ENCODE measurements at regions not wholly inside any gene's neighbourhood (a gene's known extent, or its start where the extent isn't known, plus 50 kb on each side); places are given as distances from the start of the nearest gene placed in this dataset.

DNA sequence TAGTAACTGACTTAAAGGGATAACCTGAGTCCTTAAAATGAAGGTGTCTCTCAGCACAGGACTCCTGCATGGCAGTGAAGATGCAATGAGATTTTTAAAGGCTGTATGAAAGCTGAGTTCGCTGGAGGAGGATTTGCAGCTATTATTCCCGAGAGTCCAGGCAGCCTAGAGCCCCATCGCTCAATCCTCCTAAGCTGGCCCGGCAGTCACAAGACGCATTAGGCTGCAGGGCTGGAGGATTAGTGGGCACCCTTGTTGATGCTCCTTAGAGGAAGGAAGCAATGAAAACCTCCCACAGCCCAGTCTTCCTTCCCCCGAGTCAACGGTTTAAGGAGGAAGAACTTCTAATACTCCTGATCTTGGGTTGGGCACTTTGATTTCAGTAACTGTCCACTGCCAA, 239.5 kb downstream of the EFNB2 start (continued):
- TF ChIP-seq, protein P1, sequence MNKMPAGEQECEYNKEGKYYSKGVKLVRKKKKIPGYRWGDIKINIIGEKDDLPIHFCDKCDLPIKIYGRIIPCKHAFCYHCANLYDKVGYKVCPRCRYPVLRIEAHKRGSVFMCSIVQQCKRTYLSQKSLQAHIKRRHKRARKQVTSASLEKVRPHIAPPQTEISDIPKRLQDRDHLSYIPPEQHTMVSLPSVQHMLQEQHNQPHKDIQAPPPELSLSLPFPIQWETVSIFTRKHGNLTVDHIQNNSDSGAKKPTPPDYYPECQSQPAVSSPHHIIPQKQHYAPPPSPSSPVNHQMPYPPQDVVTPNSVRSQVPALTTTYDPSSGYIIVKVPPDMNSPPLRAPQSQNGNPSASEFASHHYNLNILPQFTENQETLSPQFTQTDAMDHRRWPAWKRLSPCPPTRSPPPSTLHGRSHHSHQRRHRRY (tag by site-specific recombination; IDR thresholded peaks at IDR 0.05), result no peak
- no peak for TF ChIP-seq ZSCAN23 (tag by site-specific recombination; IDR thresholded peaks at IDR 0.05)

DNA sequence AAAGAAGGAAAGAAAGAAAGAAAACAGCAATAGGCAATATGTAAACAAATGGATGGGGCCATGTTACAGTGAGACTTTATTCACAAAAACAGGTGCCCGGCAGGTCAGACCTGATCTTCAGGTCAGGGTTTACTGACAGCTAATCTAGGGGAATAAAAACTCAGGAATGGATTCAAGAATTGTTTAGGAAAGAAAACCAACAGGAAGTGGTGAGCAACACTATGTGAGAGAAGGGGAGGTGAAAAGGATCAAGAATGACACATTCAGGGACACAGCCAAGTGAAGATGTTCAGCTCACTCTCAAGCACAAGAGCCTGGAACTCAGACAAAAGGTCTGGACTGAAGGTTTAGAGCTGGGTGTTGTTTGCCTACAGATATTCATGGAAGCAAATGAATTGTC, 244.5 kb downstream of the EFNB2 start:
- Histone ChIP-seq H3K9me3 (ENCODE audit: control insufficient read depth, insufficient read depth, low read depth, low read length) (no peaks in the 10 kb centered on the region), H3K36me3 (ENCODE audit: control insufficient read depth in 2 of 2, insufficient read depth in 1 of 2, low read length in 2 of 2) (no peaks in the 10 kb centered on the region), H3K4me1 (ENCODE audit: control insufficient read depth, insufficient read depth, low read length) (no peaks in the 10 kb centered on the region), H3K27ac (ENCODE audit: extremely low read depth, low read depth, low read length) (no peak overlapping the region), H3K4me3 (ENCODE audit: low read depth, low read length) (no peak overlapping the region)
- ChIA-PET POLR2A (no interaction called here), CTCF (no interaction called here)
- TF ChIP-seq ZNF341 (tag by site-specific recombination; IDR thresholded peaks at IDR 0.05; ENCODE audit: low read depth) (no peak), ZNF626 (tag by site-specific recombination; IDR thresholded peaks at IDR 0.05) (no peak), ZNF747 (tag by site-specific recombination; IDR thresholded peaks at IDR 0.05) (no peak), ZNF76 (tag by site-specific recombination; IDR thresholded peaks at IDR 0.05; ENCODE audit: borderline replicate concordance, low read depth) (no peak), SCRT2 (tag by site-specific recombination; IDR thresholded peaks at IDR 0.05) (no peak), ZNF214 (tag by site-specific recombination; IDR thresholded peaks at IDR 0.05; ENCODE audit: borderline replicate concordance) (no peak), SP3 (tag by site-specific recombination; IDR thresholded peaks at IDR 0.05) (no peak), GLI4 (tag by site-specific recombination; IDR thresholded peaks at IDR 0.05) (no peak), ZIC2 (tag by site-specific recombination; IDR thresholded peaks at IDR 0.05) (no peak), ZNF830 (tag by site-specific recombination; IDR thresholded peaks at IDR 0.05; ENCODE audit: low read depth) (no peak)
- TF ChIP-seq, protein P2, sequence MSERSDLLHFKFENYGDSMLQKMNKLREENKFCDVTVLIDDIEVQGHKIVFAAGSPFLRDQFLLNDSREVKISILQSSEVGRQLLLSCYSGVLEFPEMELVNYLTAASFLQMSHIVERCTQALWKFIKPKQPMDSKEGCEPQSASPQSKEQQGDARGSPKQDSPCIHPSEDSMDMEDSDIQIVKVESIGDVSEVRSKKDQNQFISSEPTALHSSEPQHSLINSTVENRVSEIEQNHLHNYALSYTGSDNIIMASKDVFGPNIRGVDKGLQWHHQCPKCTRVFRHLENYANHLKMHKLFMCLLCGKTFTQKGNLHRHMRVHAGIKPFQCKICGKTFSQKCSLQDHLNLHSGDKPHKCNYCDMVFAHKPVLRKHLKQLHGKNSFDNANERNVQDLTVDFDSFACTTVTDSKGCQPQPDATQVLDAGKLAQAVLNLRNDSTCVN (tag by site-specific recombination; optimal IDR thresholded peaks at IDR 0.05), result no peak
- TF ChIP-seq, protein P3, sequence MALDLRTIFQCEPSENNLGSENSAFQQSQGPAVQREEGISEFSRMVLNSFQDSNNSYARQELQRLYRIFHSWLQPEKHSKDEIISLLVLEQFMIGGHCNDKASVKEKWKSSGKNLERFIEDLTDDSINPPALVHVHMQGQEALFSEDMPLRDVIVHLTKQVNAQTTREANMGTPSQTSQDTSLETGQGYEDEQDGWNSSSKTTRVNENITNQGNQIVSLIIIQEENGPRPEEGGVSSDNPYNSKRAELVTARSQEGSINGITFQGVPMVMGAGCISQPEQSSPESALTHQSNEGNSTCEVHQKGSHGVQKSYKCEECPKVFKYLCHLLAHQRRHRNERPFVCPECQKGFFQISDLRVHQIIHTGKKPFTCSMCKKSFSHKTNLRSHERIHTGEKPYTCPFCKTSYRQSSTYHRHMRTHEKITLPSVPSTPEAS (tag by site-specific recombination; IDR thresholded peaks at IDR 0.05), result no peak

DNA sequence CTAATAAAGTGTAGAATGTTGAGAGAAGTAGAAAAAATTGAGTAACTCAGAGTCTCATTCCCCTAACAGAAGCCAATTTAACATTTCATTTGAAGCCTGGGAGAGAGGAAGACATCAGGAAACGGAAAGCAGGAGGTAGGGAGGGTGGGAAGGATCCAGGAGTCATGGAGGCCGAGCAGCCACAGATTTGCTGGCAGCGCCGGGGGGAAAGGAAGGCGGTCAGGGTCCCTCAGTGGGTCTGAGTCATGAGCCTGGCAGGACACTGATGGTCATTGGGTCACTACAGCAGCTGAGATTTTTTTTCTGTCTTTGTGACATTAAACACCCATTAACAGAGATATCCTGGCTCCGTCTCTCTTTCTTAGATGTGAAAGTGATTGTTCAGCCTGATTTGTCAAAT, 248.1 kb downstream of the EFNB2 start:
- H3K4me1 ChIP-seq (ENCODE audit: control insufficient read depth, insufficient read depth, low read length), result no peaks in the 10 kb centered on the region
- H3K4me3 ChIP-seq (ENCODE audit: low read depth, low read length), result no peak overlapping the region
- no peaks in the 10 kb centered on the region for H3K9me3 ChIP-seq (ENCODE audit: control insufficient read depth, insufficient read depth, low read depth, low read length)
- POLR2A ChIA-PET, result no interaction called here
- CTCF ChIA-PET, result no interaction called here
- H3K27ac ChIP-seq (ENCODE audit: extremely low read depth, low read depth, low read length), result no peak overlapping the region
- TF ChIP-seq ZNF658 (tag by site-specific recombination; IDR thresholded peaks at IDR 0.05), result no peak
- TF ChIP-seq ZNF843 (tag by site-specific recombination; IDR thresholded peaks at IDR 0.05), result no peak
- TF ChIP-seq, protein P4, sequence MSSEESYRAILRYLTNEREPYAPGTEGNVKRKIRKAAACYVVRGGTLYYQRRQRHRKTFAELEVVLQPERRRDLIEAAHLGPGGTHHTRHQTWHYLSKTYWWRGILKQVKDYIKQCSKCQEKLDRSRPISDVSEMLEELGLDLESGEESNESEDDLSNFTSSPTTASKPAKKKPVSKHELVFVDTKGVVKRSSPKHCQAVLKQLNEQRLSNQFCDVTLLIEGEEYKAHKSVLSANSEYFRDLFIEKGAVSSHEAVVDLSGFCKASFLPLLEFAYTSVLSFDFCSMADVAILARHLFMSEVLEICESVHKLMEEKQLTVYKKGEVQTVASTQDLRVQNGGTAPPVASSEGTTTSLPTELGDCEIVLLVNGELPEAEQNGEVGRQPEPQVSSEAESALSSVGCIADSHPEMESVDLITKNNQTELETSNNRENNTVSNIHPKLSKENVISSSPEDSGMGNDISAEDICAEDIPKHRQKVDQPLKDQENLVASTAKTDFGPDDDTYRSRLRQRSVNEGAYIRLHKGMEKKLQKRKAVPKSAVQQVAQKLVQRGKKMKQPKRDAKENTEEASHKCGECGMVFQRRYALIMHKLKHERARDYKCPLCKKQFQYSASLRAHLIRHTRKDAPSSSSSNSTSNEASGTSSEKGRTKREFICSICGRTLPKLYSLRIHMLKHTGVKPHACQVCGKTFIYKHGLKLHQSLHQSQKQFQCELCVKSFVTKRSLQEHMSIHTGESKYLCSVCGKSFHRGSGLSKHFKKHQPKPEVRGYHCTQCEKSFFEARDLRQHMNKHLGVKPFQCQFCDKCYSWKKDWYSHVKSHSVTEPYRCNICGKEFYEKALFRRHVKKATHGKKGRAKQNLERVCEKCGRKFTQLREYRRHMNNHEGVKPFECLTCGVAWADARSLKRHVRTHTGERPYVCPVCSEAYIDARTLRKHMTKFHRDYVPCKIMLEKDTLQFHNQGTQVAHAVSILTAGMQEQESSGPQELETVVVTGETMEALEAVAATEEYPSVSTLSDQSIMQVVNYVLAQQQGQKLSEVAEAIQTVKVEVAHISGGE (tag by site-specific recombination; conservative IDR thresholded peaks at IDR 0.05; ENCODE audit: low read depth), result no peak
- no peak for TF ChIP-seq KLF7 (tag by site-specific recombination; IDR thresholded peaks at IDR 0.05; ENCODE audit: borderline replicate concordance)
- no peak for TF ChIP-seq KLF10 (tag by site-specific recombination; IDR thresholded peaks at IDR 0.05)
- TF ChIP-seq ZNF555 (tag by site-specific recombination; conservative IDR thresholded peaks at IDR 0.05), result no peak
- TF ChIP-seq ZNF549 (tag by site-specific recombination; IDR thresholded peaks at IDR 0.05), result no peak
- no peak for TF ChIP-seq ZXDB (tag by site-specific recombination; IDR thresholded peaks at IDR 0.05)
- TF ChIP-seq, protein P5, sequence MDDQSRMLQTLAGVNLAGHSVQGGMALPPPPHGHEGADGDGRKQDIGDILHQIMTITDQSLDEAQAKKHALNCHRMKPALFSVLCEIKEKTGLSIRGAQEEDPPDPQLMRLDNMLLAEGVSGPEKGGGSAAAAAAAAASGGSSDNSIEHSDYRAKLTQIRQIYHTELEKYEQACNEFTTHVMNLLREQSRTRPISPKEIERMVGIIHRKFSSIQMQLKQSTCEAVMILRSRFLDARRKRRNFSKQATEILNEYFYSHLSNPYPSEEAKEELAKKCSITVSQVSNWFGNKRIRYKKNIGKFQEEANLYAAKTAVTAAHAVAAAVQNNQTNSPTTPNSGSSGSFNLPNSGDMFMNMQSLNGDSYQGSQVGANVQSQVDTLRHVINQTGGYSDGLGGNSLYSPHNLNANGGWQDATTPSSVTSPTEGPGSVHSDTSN (CRISPR knock-in tag; IDR thresholded peaks at IDR 0.05), result no peak
- no peak for TF ChIP-seq ZBTB7A (tag by site-specific recombination; IDR thresholded peaks at IDR 0.05; ENCODE audit: low read depth)
- no peak for TF ChIP-seq ZNF19 (tag by site-specific recombination; IDR thresholded peaks at IDR 0.05; ENCODE audit: low read depth)
- TF ChIP-seq, protein P6, sequence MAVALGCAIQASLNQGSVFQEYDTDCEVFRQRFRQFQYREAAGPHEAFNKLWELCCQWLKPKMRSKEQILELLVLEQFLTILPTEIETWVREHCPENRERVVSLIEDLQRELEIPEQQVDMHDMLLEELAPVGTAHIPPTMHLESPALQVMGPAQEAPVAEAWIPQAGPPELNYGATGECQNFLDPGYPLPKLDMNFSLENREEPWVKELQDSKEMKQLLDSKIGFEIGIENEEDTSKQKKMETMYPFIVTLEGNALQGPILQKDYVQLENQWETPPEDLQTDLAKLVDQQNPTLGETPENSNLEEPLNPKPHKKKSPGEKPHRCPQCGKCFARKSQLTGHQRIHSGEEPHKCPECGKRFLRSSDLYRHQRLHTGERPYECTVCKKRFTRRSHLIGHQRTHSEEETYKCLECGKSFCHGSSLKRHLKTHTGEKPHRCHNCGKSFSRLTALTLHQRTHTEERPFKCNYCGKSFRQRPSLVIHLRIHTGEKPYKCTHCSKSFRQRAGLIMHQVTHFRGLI (tag by site-specific recombination; IDR thresholded peaks at IDR 0.05), result no peak
- no peaks in the 10 kb centered on the region for H3K36me3 ChIP-seq (ENCODE audit: control insufficient read depth in 2 of 2, insufficient read depth in 1 of 2, low read length in 2 of 2)
